ENCODE measurements at regions not wholly inside any gene's neighbourhood (a gene's known extent, or its start where the extent isn't known, plus 50 kb on each side); places are given as distances from the start of the nearest gene placed in this dataset.

- H3K4me2 ChIP-seq (ENCODE audit: low read length) = no peak overlapping the region
- no peak overlapping the region for H3K27ac ChIP-seq (ENCODE audit: low read length)
- H3K4me1 ChIP-seq (ENCODE audit: low read length) = no peaks in the 10 kb centered on the region
- H3K36me3 ChIP-seq (replicated peaks; ENCODE audit: low read depth, low read length) = no peaks in the 10 kb centered on the region
- no peaks in the 10 kb centered on the region for H4K20me1 ChIP-seq (ENCODE audit: insufficient read depth, low read length)
- no peak overlapping the region for H3K4me3 ChIP-seq (ENCODE audit: low read length)
- no peak for TF ChIP-seq EZH2phosphoT487 (IDR thresholded peaks at IDR 0.05; ENCODE audit: low read depth)
- TF ChIP-seq, protein P1, sequence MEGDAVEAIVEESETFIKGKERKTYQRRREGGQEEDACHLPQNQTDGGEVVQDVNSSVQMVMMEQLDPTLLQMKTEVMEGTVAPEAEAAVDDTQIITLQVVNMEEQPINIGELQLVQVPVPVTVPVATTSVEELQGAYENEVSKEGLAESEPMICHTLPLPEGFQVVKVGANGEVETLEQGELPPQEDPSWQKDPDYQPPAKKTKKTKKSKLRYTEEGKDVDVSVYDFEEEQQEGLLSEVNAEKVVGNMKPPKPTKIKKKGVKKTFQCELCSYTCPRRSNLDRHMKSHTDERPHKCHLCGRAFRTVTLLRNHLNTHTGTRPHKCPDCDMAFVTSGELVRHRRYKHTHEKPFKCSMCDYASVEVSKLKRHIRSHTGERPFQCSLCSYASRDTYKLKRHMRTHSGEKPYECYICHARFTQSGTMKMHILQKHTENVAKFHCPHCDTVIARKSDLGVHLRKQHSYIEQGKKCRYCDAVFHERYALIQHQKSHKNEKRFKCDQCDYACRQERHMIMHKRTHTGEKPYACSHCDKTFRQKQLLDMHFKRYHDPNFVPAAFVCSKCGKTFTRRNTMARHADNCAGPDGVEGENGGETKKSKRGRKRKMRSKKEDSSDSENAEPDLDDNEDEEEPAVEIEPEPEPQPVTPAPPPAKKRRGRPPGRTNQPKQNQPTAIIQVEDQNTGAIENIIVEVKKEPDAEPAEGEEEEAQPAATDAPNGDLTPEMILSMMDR (IDR thresholded peaks at IDR 0.05; ENCODE audit: low read depth, low read length) = no peak
- no peak overlapping the region for H3K9ac ChIP-seq (ENCODE audit: low read length)
- H3K9me3 ChIP-seq (ENCODE audit: insufficient read depth, low read length) = no peaks in the 10 kb centered on the region
- no peak overlapping the region for H2AFZ ChIP-seq (ENCODE audit: low read depth, low read length)
- no peaks in the 10 kb centered on the region for H3K79me2 ChIP-seq (ENCODE audit: low read length)
- no peaks in the 10 kb centered on the region for H3K27me3 ChIP-seq (ENCODE audit: low read depth, low read length)
Measured at GRCh38 chr2:124975648-124976047, 950.6 kb downstream of the CNTNAP5 start.

- no peak overlapping the region for H3K9ac ChIP-seq (ENCODE audit: low read length)
- no peak overlapping the region for H2AFZ ChIP-seq (ENCODE audit: low read depth, low read length)
- no peak overlapping the region for H3K4me3 ChIP-seq (ENCODE audit: low read length)
- H3K79me2 ChIP-seq (ENCODE audit: low read length) = no peaks in the 10 kb centered on the region
- TF ChIP-seq EZH2phosphoT487 (IDR thresholded peaks at IDR 0.05; ENCODE audit: low read depth) = no peak
- TF ChIP-seq, protein P1 (IDR thresholded peaks at IDR 0.05; ENCODE audit: low read depth, low read length) = no peak
- H3K36me3 ChIP-seq (replicated peaks; ENCODE audit: low read depth, low read length) = no peaks in the 10 kb centered on the region
- no peaks in the 10 kb centered on the region for H3K4me1 ChIP-seq (ENCODE audit: low read length)
- no peaks in the 10 kb centered on the region for H4K20me1 ChIP-seq (ENCODE audit: insufficient read depth, low read length)
- H3K27me3 ChIP-seq (ENCODE audit: low read depth, low read length) = no peaks in the 10 kb centered on the region
- H3K4me2 ChIP-seq (ENCODE audit: low read length) = no peak overlapping the region
- H3K27ac ChIP-seq (ENCODE audit: low read length) = no peak overlapping the region
- no peaks in the 10 kb centered on the region for H3K9me3 ChIP-seq (ENCODE audit: insufficient read depth, low read length)
Measured at GRCh38 chr2:124978597-124978996, 953.5 kb downstream of the CNTNAP5 start.

DNA sequence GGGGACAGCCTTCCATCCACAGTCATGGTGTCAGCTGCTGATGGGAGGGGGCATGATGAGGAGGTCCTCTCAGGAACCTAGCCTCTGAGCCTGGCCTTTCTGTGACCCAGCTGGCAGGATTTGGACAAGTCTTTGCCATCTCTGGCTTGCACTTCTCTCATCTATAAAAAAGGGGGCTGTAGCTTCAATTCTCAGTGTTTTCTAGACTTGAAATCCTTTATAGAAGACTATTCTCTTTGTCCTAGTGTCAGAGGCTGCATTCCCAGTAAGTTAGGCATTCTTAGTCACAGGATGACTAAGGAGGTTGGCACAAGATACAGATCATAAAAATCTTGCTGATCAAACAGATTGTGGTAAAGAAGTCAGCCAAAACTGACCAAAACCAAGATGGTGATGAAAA, 958.5 kb downstream of the CNTNAP5 start:
- Histone ChIP-seq H3K4me2 (ENCODE audit: low read length) (no peak overlapping the region), H3K9me3 (ENCODE audit: insufficient read depth, low read length) (no peaks in the 10 kb centered on the region), H3K36me3 (replicated peaks; ENCODE audit: low read depth, low read length) (no peaks in the 10 kb centered on the region), H3K4me3 (ENCODE audit: low read length) (no peak overlapping the region), H3K9ac (ENCODE audit: low read length) (no peak overlapping the region), H3K4me1 (ENCODE audit: low read length) (peaks cover 10% of the 10 kb centered on the region), H3K27me3 (ENCODE audit: low read depth, low read length) (no peaks in the 10 kb centered on the region), H2AFZ (ENCODE audit: low read depth, low read length) (no peak overlapping the region), H4K20me1 (ENCODE audit: insufficient read depth, low read length) (no peaks in the 10 kb centered on the region), H3K79me2 (ENCODE audit: low read length) (no peaks in the 10 kb centered on the region), H3K27ac (ENCODE audit: low read length) (no peak overlapping the region)
- no peak for TF ChIP-seq EZH2phosphoT487 (IDR thresholded peaks at IDR 0.05; ENCODE audit: low read depth)
- TF ChIP-seq, protein P1 (IDR thresholded peaks at IDR 0.05; ENCODE audit: low read depth, low read length) = no peak

DNA sequence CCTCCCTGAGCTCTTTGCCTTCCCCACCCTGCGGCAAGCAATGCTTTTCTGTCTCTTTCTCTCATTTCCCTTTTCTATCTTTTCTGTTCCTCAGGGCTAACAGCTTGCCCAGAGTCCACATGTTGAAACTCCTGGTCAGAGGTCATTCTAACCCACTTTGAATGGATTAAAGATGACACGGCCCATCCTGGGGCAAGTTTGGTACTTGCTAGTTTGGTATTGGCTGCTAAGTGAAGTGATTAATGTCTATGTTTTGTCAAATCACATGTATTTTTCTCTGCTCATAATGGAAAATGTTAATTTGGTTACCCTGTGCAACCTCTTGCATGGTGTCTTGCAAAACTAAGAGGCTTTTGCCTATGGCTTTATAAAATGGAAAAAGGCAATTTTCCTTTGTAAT, 960.2 kb downstream of the CNTNAP5 start:
- Histone ChIP-seq H3K4me1 (ENCODE audit: low read length) (peaks cover 13% of the 10 kb centered on the region), H3K9ac (ENCODE audit: low read length) (no peak overlapping the region), H3K4me2 (ENCODE audit: low read length) (peak overlapping the region; percentile 28; the same call in 1 of the 2 replicates), H4K20me1 (ENCODE audit: insufficient read depth, low read length) (no peaks in the 10 kb centered on the region), H3K36me3 (replicated peaks; ENCODE audit: low read depth, low read length) (no peaks in the 10 kb centered on the region), H3K27ac (ENCODE audit: low read length) (no peak overlapping the region), H3K9me3 (ENCODE audit: insufficient read depth, low read length) (no peaks in the 10 kb centered on the region), H3K27me3 (ENCODE audit: low read depth, low read length) (no peaks in the 10 kb centered on the region), H2AFZ (ENCODE audit: low read depth, low read length) (peak overlapping the region; percentile 74; the same call in 1 of the 2 replicates), H3K4me3 (ENCODE audit: low read length) (no peak overlapping the region), H3K79me2 (ENCODE audit: low read length) (no peaks in the 10 kb centered on the region)
- TF ChIP-seq, protein P1 (IDR thresholded peaks at IDR 0.05; ENCODE audit: low read depth, low read length) = no peak
- TF ChIP-seq EZH2phosphoT487 (IDR thresholded peaks at IDR 0.05; ENCODE audit: low read depth) = no peak
